A549 (cell line): ENCODE measurements at regions not wholly inside any gene's neighbourhood (a gene's known extent, or its start where the extent isn't known, plus 50 kb on each side); places are given as distances from the start of the nearest gene placed in this dataset.

ENCODE experiments used
- CBX8 ChIP-seq: fragments of 200-600 bp; sonication (generic); IDR thresholded peaks from 2 replicates; pipeline ENCODE4 v1.6.1; 2016
- CHD2 ChIP-seq: fragments of 150-350 bp; IDR thresholded peaks from 2 replicates; pipeline ENCODE4 v1.6.1; 2014; ENCODE audit warnings: low read length; ENCODE audit not compliant: partially characterized antibody
- EP300 ChIP-seq, 2 experiments: fragments of >200 bp; sonication (Bioruptor Twin); formaldehyde crosslinking; IDR thresholded peaks; 2 replicates in 1 of 2; 3 replicates in 1 of 2; pipeline ENCODE4 v1.6.1; 2016 to 2017
- GATA3 ChIP-seq: IDR thresholded peaks from 2 replicates; pipeline ENCODE4 v1.6.1; 2012; ENCODE audit warnings: borderline replicate concordance
- HMGXB4 ChIP-seq: fragments of 250-450 bp; sonication (Bioruptor Pico); IDR thresholded peaks from 2 replicates; pipeline ENCODE4 v1.5.0; 2021; ENCODE audit warnings: mild to moderate bottlenecking, moderate library complexity, borderline replicate concordance
- PHF8 ChIP-seq: fragments of 200-600 bp; sonication (generic); IDR thresholded peaks from 2 replicates; pipeline ENCODE4 v1.6.1; 2016; ENCODE audit warnings: low read depth, mild to moderate bottlenecking, antibody characterized with exemption, moderate library complexity, borderline replicate concordance
- POLR2A ChIP-seq: IDR thresholded peaks from 2 replicates; pipeline ENCODE4 v1.6.1; 2012; ENCODE audit warnings: mild to moderate bottlenecking, low read length
- RARB ChIP-seq: fragments of 250-450 bp; sonication (Bioruptor Pico); IDR thresholded peaks from 2 replicates; pipeline ENCODE4 v1.8.0; 2021; ENCODE audit warnings: mild to moderate bottlenecking, moderate library complexity
- SMC3 ChIP-seq: fragments of >200 bp; sonication (Bioruptor Twin); formaldehyde crosslinking; IDR thresholded peaks from 3 replicates; pipeline ENCODE4 v1.6.1; 2018; ENCODE audit warnings: inconsistent platforms
- SREBF2 ChIP-seq: fragments of 450-650 bp; IDR thresholded peaks from 2 replicates; pipeline ENCODE4 v1.6.1; 2014; ENCODE audit warnings: mild to moderate bottlenecking, moderate library complexity
- ZSCAN20 ChIP-seq: fragments of 250-450 bp; sonication (Bioruptor Pico); IDR thresholded peaks from 2 replicates; pipeline ENCODE4 v1.8.0; 2022; ENCODE audit warnings: mild to moderate bottlenecking, moderate library complexity
- TF ChIP-seq, protein P1 (sequence below): fragments of >200 bp; sonication (Bioruptor Twin); formaldehyde crosslinking; IDR thresholded peaks from 3 replicates; pipeline ENCODE4 v1.5.1; 2016

GRCh38 chr1:166432655-166433054, 265.9 kb upstream of the FAM78B start:
- TF ChIP-seq EP300 (IDR thresholded peaks at IDR 0.05) (no peak), PHF8 (no peak), RARB (CRISPR knock-in tag) (no peak), SREBF2 (no peak), SMC3 (no peak), POLR2A (no peak), ZSCAN20 (CRISPR knock-in tag) (no peak), HMGXB4 (CRISPR knock-in tag) (no peak), CHD2 (no peak), GATA3 (no peak), CBX8 (no peak)
- TF ChIP-seq, protein P1, sequence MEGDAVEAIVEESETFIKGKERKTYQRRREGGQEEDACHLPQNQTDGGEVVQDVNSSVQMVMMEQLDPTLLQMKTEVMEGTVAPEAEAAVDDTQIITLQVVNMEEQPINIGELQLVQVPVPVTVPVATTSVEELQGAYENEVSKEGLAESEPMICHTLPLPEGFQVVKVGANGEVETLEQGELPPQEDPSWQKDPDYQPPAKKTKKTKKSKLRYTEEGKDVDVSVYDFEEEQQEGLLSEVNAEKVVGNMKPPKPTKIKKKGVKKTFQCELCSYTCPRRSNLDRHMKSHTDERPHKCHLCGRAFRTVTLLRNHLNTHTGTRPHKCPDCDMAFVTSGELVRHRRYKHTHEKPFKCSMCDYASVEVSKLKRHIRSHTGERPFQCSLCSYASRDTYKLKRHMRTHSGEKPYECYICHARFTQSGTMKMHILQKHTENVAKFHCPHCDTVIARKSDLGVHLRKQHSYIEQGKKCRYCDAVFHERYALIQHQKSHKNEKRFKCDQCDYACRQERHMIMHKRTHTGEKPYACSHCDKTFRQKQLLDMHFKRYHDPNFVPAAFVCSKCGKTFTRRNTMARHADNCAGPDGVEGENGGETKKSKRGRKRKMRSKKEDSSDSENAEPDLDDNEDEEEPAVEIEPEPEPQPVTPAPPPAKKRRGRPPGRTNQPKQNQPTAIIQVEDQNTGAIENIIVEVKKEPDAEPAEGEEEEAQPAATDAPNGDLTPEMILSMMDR, result no peak
